ENCODE measurements at regions not wholly inside any gene's neighbourhood (a gene's known extent, or its start where the extent isn't known, plus 50 kb on each side); places are given as distances from the start of the nearest gene placed in this dataset.
"Not testable (repeated sequence)": the region's sequence is repeated elsewhere in the genome, so short reads cannot be mapped to it uniquely, and the experiment has no call there.

GRCh38 chr15:81929557-81929956 lies 116.3 kb downstream of the MEX3B start:
- peak in 3 of 8 experiments; percentile 33 to 98 (median 71) for ATAC-seq (replicated peaks in 6 of 8)
- H3K27ac ChIP-seq = no peak overlapping the region
- no peak overlapping the region for H3K4me3 ChIP-seq
- no peaks in the 10 kb centered on the region for H3K4me1 ChIP-seq (replicated peaks in 1 of 2)
- in situ Hi-C loops (cut with MboI; ENCODE audit: low pct_unique_long_range_greater_than_20kb in 2 of 9, low sequenced_read_pairs in 9 of 9, unreplicated experiment in 9 of 9) = loop anchor here in 1 of 9 experiments (25.0 kb wide), 1 partner anchor 442 kb away; no protein-coding TSS in a partner anchor
- 2 to 90% (median 82%) methylated on average over 2 to 3 of the region's 3 CpGs; no CpG with 5 or more reads in 2 of the 10 experiments for WGBS, 10 experiments

- in situ Hi-C loops (cut with MboI; ENCODE audit: low pct_unique_long_range_greater_than_20kb in 2 of 9, low sequenced_read_pairs in 9 of 9, unreplicated experiment in 9 of 9) = loop anchor here in 1 of 9 experiments (25.0 kb wide), 1 partner anchor 440 kb away; no protein-coding TSS in a partner anchor
- WGBS, 10 experiments = 67 to 100% (median 94%) methylated on average over 2 to 6 of the region's 6 CpGs
Observed at GRCh38 chr15:81926981-81927380, 118.8 kb downstream of the MEX3B start.

GRCh38 chr15:81924729-81925128 lies 121.1 kb downstream of the MEX3B start:
- in situ Hi-C loops (cut with MboI; ENCODE audit: low pct_unique_long_range_greater_than_20kb in 2 of 9, low sequenced_read_pairs in 9 of 9, unreplicated experiment in 9 of 9) = loop anchor here in 1 of 9 experiments (25.0 kb wide), 1 partner anchor 437 kb away; no protein-coding TSS in a partner anchor
- ATAC-seq (replicated peaks in 6 of 8) = no peak
- H3K27ac ChIP-seq = no peak overlapping the region
- no peaks in the 10 kb centered on the region for H3K4me1 ChIP-seq (replicated peaks in 1 of 2)
- 42 to 100% (median 89%) methylated on average over 1 to 4 of the region's 4 CpGs; no CpG with 5 or more reads in 2 of the 10 experiments for WGBS, 10 experiments
- no peak overlapping the region for H3K4me3 ChIP-seq

More at GRCh38 chr15:81926981-81927380, 118.8 kb downstream of the MEX3B start:
- Histone ChIP-seq H3K4me1 (replicated peaks in 1 of 2) (no peaks in the 10 kb centered on the region), H3K4me3 (no peak overlapping the region), H3K27ac (no peak overlapping the region)
- no peak for ATAC-seq (replicated peaks in 6 of 8)

GRCh38 chr15:81923561-81924350 lies 122.1 kb downstream of the MEX3B start:
- H3K27ac ChIP-seq = no peak overlapping the region
- WGBS, 10 experiments = 33 to 100% (median 83%) methylated on average over 1 to 4 of the region's 4 CpGs
- no peak for ATAC-seq (replicated peaks in 6 of 8)
- no peaks in the 10 kb centered on the region for H3K4me1 ChIP-seq (replicated peaks in 1 of 2)
- no peak overlapping the region for H3K4me3 ChIP-seq
- in situ Hi-C loops (cut with MboI; ENCODE audit: low pct_unique_long_range_greater_than_20kb in 2 of 9, low sequenced_read_pairs in 9 of 9, unreplicated experiment in 9 of 9) = no loop called here

- no peak for ATAC-seq (replicated peaks in 6 of 8)
- H3K27ac ChIP-seq = no peak overlapping the region
- in situ Hi-C loops (cut with MboI; ENCODE audit: low pct_unique_long_range_greater_than_20kb in 2 of 9, low sequenced_read_pairs in 9 of 9, unreplicated experiment in 9 of 9) = no loop called here
- H3K4me1 ChIP-seq (replicated peaks in 1 of 2) = no peaks in the 10 kb centered on the region
- no peak overlapping the region for H3K4me3 ChIP-seq
Observed at GRCh38 chr15:81922143-81922542, 123.7 kb downstream of the MEX3B start.

GRCh38 chr15:81921163-81921562 lies 124.7 kb downstream of the MEX3B start:
- Histone ChIP-seq H3K4me1 (replicated peaks in 1 of 2) (no peaks in the 10 kb centered on the region), H3K27ac (no peak overlapping the region), H3K4me3 (no peak overlapping the region)
- no peak for ATAC-seq (replicated peaks in 6 of 8)
- 0 to 100% (median 57%) methylated on average over 1 of the region's 1 CpG for WGBS, 10 experiments
- in situ Hi-C loops (cut with MboI; ENCODE audit: low pct_unique_long_range_greater_than_20kb in 2 of 9, low sequenced_read_pairs in 9 of 9, unreplicated experiment in 9 of 9) = no loop called here

GRCh38 chr15:81918767-81919166 lies 127.1 kb downstream of the MEX3B start:
- H3K4me1 ChIP-seq (replicated peaks in 1 of 2); H3K4me3 ChIP-seq; in situ Hi-C loops (cut with MboI; ENCODE audit: low pct_unique_long_range_greater_than_20kb in 2 of 9, low sequenced_read_pairs in 9 of 9, unreplicated experiment in 9 of 9); H3K27ac ChIP-seq; ATAC-seq (replicated peaks in 6 of 8): not testable (repeated sequence)
- WGBS, 10 experiments = no CpG with 5 or more reads among the region's 1 CpG

- no peak overlapping the region for H3K27ac ChIP-seq
- in situ Hi-C loops (cut with MboI; ENCODE audit: low pct_unique_long_range_greater_than_20kb in 2 of 9, low sequenced_read_pairs in 9 of 9, unreplicated experiment in 9 of 9) = no loop called here
- H3K4me3 ChIP-seq = no peak overlapping the region
- peak in 2 of 8 experiments; percentile 65 to 82 for ATAC-seq (replicated peaks in 6 of 8)
- peaks cover 4 to 14% of the 10 kb centered on the region in 2 donors for H3K4me1 ChIP-seq (replicated peaks in 1 of 2)
Observed at GRCh38 chr15:81916451-81916850, 129.4 kb downstream of the MEX3B start.

GRCh38 chr15:81915990-81916389 lies 129.8 kb downstream of the MEX3B start:
- in situ Hi-C loops (cut with MboI; ENCODE audit: low pct_unique_long_range_greater_than_20kb in 2 of 9, low sequenced_read_pairs in 9 of 9, unreplicated experiment in 9 of 9) = no loop called here
- ATAC-seq (replicated peaks in 6 of 8) = peak in 2 of 8 experiments; percentile 80
- H3K27ac ChIP-seq = no peak overlapping the region
- H3K4me1 ChIP-seq (replicated peaks in 1 of 2) = peaks cover 8 to 19% of the 10 kb centered on the region in 2 donors
- WGBS, 10 experiments = 33 to 100% (median 65%) methylated on average over 2 to 4 of the region's 5 CpGs; no CpG with 5 or more reads in 4 of the 10 experiments
- H3K4me3 ChIP-seq = no peak overlapping the region

GRCh38 chr15:81914734-81915256 lies 131.0 kb downstream of the MEX3B start:
- Histone ChIP-seq H3K27ac (peak overlapping the region in 1 of 2 donors; percentile 29), H3K4me3 (no peak overlapping the region), H3K4me1 (replicated peaks in 1 of 2) (peaks cover 20 to 31% of the 10 kb centered on the region in 2 donors)
- 40 to 100% (median 60%) methylated on average over 1 to 6 of the region's 7 CpGs; no CpG with 5 or more reads in 3 of the 10 experiments for WGBS, 10 experiments
- in situ Hi-C loops (cut with MboI; ENCODE audit: low pct_unique_long_range_greater_than_20kb in 2 of 9, low sequenced_read_pairs in 9 of 9, unreplicated experiment in 9 of 9) = no loop called here
- peak in 1 of 8 experiments; percentile 29 for ATAC-seq (replicated peaks in 6 of 8)

GRCh38 chr15:81914333-81914732 lies 131.5 kb downstream of the MEX3B start:
- Histone ChIP-seq H3K27ac (peak overlapping the region in 1 of 2 donors; percentile 29), H3K4me3 (no peak overlapping the region), H3K4me1 (replicated peaks in 1 of 2) (peaks cover 25 to 36% of the 10 kb centered on the region in 2 donors)
- no peak for ATAC-seq (replicated peaks in 6 of 8)
- WGBS, 10 experiments = 70% methylated on average over 2 to 3 of the region's 3 CpGs; no CpG with 5 or more reads in 8 of the 10 experiments
- in situ Hi-C loops (cut with MboI; ENCODE audit: low pct_unique_long_range_greater_than_20kb in 2 of 9, low sequenced_read_pairs in 9 of 9, unreplicated experiment in 9 of 9) = no loop called here

GRCh38 chr15:81911022-81911971 lies 134.5 kb downstream of the MEX3B start:
- Histone ChIP-seq H3K27ac (peak overlapping the region in 1 of 2 donors; percentile 15), H3K4me1 (replicated peaks in 1 of 2) (peaks cover 28 to 44% of the 10 kb centered on the region in 2 donors), H3K4me3 (no peak overlapping the region)
- in situ Hi-C loops (cut with MboI; ENCODE audit: low pct_unique_long_range_greater_than_20kb in 2 of 9, low sequenced_read_pairs in 9 of 9, unreplicated experiment in 9 of 9) = no loop called here
- ATAC-seq (replicated peaks in 6 of 8) = no peak
- 0 to 75% (median 56%) methylated on average over 1 to 8 of the region's 8 CpGs for WGBS, 10 experiments

Measured in motor neuron (in vitro differentiated cells).